OCI-LY7 (cell line): ENCODE measurements at regions not wholly inside any gene's neighbourhood (a gene's known extent, or its start where the extent isn't known, plus 50 kb on each side); places are given as distances from the start of the nearest gene placed in this dataset.

Experiments
- BruUV-seq: library from RNA; stranded (reverse); fragments of 400-500 nt; replicated peaks from 2 replicates; lab custom pipeline; 2021; lab: Mats Ljungman, UMichigan
- CTCF ChIA-PET: fragments of 300-600 bp; sonication (Branson Sonifier 250); formaldehyde crosslinking; loops from one replicate; lab custom pipeline; 2022; ENCODE audit warnings: antibody characterized with exemption; ENCODE audit not compliant: unreplicated experiment; lab: Charles Lee
- POLR2A ChIA-PET: fragments of 300-600 bp; sonication (Branson Sonifier 250); formaldehyde crosslinking; loops from one replicate; lab custom pipeline; 2022; ENCODE audit warnings: antibody characterized with exemption; lab: Charles Lee
- DNase-seq: peaks from one replicate; pipeline ENCODE4 v3.0.0-alpha.2; 2015; ENCODE audit warnings: low spot score
- H2AFZ ChIP-seq: fragments of 200-600 bp; sonication (generic), shearing (Covaris generic); 2 replicates; pipeline ENCODE4 v1.6.1; 2014; ENCODE audit warnings: mild to moderate bottlenecking, antibody characterized with exemption, low read length, moderate library complexity
- H3K27ac ChIP-seq: fragments of 200-600 bp; sonication (generic); 2 replicates; pipeline ENCODE4 v1.5.1; 2014; ENCODE audit warnings: mixed run types, low read depth, mild to moderate bottlenecking, moderate library complexity, low read length, inconsistent platforms; ENCODE audit not compliant: poor library complexity, severe bottlenecking
- H3K36me3 ChIP-seq: fragments of 200-600 bp; sonication (generic); 2 replicates; pipeline ENCODE4 v1.6.1; 2014; ENCODE audit warnings: mild to moderate bottlenecking, antibody characterized with exemption, low read length, moderate library complexity, mixed read lengths; ENCODE audit not compliant: insufficient read depth
- H3K4me1 ChIP-seq: fragments of 200-600 bp; sonication (generic); 2 replicates; pipeline ENCODE4 v1.5.1; 2014; ENCODE audit warnings: mild to moderate bottlenecking, low read length; ENCODE audit not compliant: insufficient read depth, poor library complexity, severe bottlenecking
- H3K4me2 ChIP-seq: fragments of 200-600 bp; sonication (generic); 2 replicates; pipeline ENCODE4 v1.6.1; 2014; ENCODE audit warnings: mild to moderate bottlenecking, low read length
- H3K4me3 ChIP-seq: fragments of 200-600 bp; sonication (generic); 2 replicates; pipeline ENCODE4 v1.5.1; 2014; ENCODE audit warnings: mild to moderate bottlenecking, low read depth, low read length; ENCODE audit not compliant: poor library complexity, severe bottlenecking
- H3K79me2 ChIP-seq: fragments of 200-600 bp; sonication (generic); 2 replicates; pipeline ENCODE4 v1.6.1; 2016; ENCODE audit warnings: low read depth, mild to moderate bottlenecking, low read length, moderate library complexity, mixed read lengths; ENCODE audit not compliant: insufficient read depth
- H3K9me2 ChIP-seq: fragments of 200-600 bp; sonication (generic); 2 replicates; pipeline ENCODE4 v1.6.1; 2016; ENCODE audit warnings: mild to moderate bottlenecking, low read length, mixed read lengths; ENCODE audit not compliant: insufficient read depth
- H3K9me3 ChIP-seq: fragments of 200-600 bp; sonication (generic); 2 replicates; pipeline ENCODE4 v1.6.1; 2014; ENCODE audit warnings: mild to moderate bottlenecking, mixed run types, low read length, mixed read lengths
- H4K20me1 ChIP-seq: fragments of 200-600 bp; sonication (generic); 2 replicates; pipeline ENCODE4 v1.6.1; 2014; ENCODE audit warnings: mild to moderate bottlenecking, antibody characterized with exemption, low read length, moderate library complexity, mixed read lengths; ENCODE audit not compliant: insufficient read depth
- CTCF ChIP-seq: fragments of 200-600 bp; sonication (generic); conservative IDR thresholded peaks from 2 replicates; pipeline ENCODE4 v1.5.1; 2014; ENCODE audit warnings: mild to moderate bottlenecking, antibody characterized with exemption, low read length, moderate library complexity, mixed read lengths
- EZH2phosphoT487 ChIP-seq: fragments of 200-600 bp; sonication (generic); IDR thresholded peaks from 2 replicates; pipeline ENCODE4 v1.6.1; 2018; ENCODE audit warnings: low read depth, borderline replicate concordance, mild to moderate bottlenecking, mixed run types, antibody characterized with exemption, low read length, moderate library complexity, mixed read lengths
- intact Hi-C: fragments of 100-400 bp; cut with micrococcal nuclease; formaldehyde crosslinking; loops from one replicate; pipeline ENCODE4 v1.10.0; 2022; ENCODE audit not compliant: unreplicated experiment

GRCh38 chr11:115659061-115659963 is 155.1 kb upstream of the CADM1 start:
- no peak overlapping the region for H3K4me3 ChIP-seq
- H3K27ac ChIP-seq = no peak overlapping the region
- no peak for DNase-seq
- intact Hi-C loops = no loop called here
- H3K79me2 ChIP-seq = no peaks in the 10 kb centered on the region
- ChIA-PET POLR2A (interaction anchor here (0.6 kb wide), 1 partner anchor 642 kb away, joined by 3 read pairs; no protein-coding TSS in a partner anchor), CTCF (no interaction called here)
- H3K36me3 ChIP-seq = no peaks in the 10 kb centered on the region
- no peak overlapping the region for H2AFZ ChIP-seq
- no peaks in the 10 kb centered on the region for H4K20me1 ChIP-seq
- TF ChIP-seq CTCF (no peak), EZH2phosphoT487 (no peak)
- no peak overlapping the region for H3K4me2 ChIP-seq
- BruUV-seq = no TSS peak
- no peaks in the 10 kb centered on the region for H3K9me2 ChIP-seq
- no peaks in the 10 kb centered on the region for H3K4me1 ChIP-seq
- H3K9me3 ChIP-seq = no peaks in the 10 kb centered on the region

GRCh38 chr11:115657586-115657985 is 153.4 kb upstream of the CADM1 start:
- H3K79me2 ChIP-seq = no peaks in the 10 kb centered on the region
- no peak overlapping the region for H3K27ac ChIP-seq
- ChIA-PET POLR2A (interaction anchor here (0.8 kb wide), 1 partner anchor 32 kb away, joined by 3 read pairs; no protein-coding TSS in a partner anchor), CTCF (no interaction called here)
- TF ChIP-seq CTCF (no peak), EZH2phosphoT487 (no peak)
- no peaks in the 10 kb centered on the region for H3K9me3 ChIP-seq
- intact Hi-C loops = no loop called here
- H3K4me3 ChIP-seq = no peak overlapping the region
- H2AFZ ChIP-seq = no peak overlapping the region
- no peaks in the 10 kb centered on the region for H4K20me1 ChIP-seq
- no peak overlapping the region for H3K4me2 ChIP-seq
- no peaks in the 10 kb centered on the region for H3K36me3 ChIP-seq
- DNase-seq = no peak
- H3K4me1 ChIP-seq = no peaks in the 10 kb centered on the region
- no peaks in the 10 kb centered on the region for H3K9me2 ChIP-seq
- BruUV-seq = no TSS peak

GRCh38 chr11:115656669-115657068 is 152.5 kb upstream of the CADM1 start:
- intact Hi-C loops = no loop called here
- Histone ChIP-seq H3K4me3 (no peak overlapping the region), H3K79me2 (no peaks in the 10 kb centered on the region), H3K9me3 (no peaks in the 10 kb centered on the region), H2AFZ (no peak overlapping the region), H3K4me2 (no peak overlapping the region), H3K36me3 (no peaks in the 10 kb centered on the region), H3K9me2 (no peaks in the 10 kb centered on the region), H3K4me1 (no peaks in the 10 kb centered on the region), H4K20me1 (no peaks in the 10 kb centered on the region), H3K27ac (no peak overlapping the region)
- BruUV-seq = no TSS peak
- ChIA-PET POLR2A (interaction anchor here (0.6 kb wide), 1 partner anchor 123 kb away, joined by 3 read pairs; no protein-coding TSS in a partner anchor), CTCF (no interaction called here)
- TF ChIP-seq EZH2phosphoT487 (no peak), CTCF (no peak)
- DNase-seq = no peak
